ENCODE measurements at regions not wholly inside any gene's neighbourhood (a gene's known extent, or its start where the extent isn't known, plus 50 kb on each side); places are given as distances from the start of the nearest gene placed in this dataset.
A peak's percentile ranks its signal among the peaks of the same experiment; 100 is the strongest.

DNA sequence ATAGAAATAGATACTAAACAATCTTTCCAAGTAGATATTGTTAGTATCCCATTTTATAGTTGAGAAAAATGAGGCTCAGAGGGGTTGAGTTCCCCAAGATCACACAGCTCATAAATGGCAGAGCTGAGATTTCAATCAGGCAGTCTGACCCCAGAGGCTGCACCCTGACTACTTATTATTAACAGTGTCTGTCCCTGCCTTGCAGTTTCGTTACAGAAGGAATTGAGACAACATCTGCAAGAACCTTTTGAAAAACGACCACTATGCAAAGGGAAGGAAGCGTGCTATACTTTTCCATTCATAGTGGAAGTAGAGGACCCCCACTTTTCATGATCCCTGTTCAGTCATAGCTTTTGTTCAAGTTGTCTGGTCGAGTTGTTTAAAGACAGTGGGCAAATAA lies 53.2 kb upstream of the SEC11C start:
- DNase-seq: no peak
- no peak overlapping the region for H2AFZ ChIP-seq (ENCODE audit: insufficient read depth, low read length, poor library complexity)
- H3K9me3 ChIP-seq (ENCODE audit: insufficient read depth, low read depth, low read length): peaks cover 2% of the 10 kb centered on the region
- H4K12ac ChIP-seq (ENCODE audit: low read depth, low read length): no peak overlapping the region
- H3K4me2 ChIP-seq (ENCODE audit: low read length): no peak overlapping the region
- no peak overlapping the region for H4K8ac ChIP-seq (ENCODE audit: low read depth, low read length)
- no peaks in the 10 kb centered on the region for H3K79me2 ChIP-seq (ENCODE audit: control insufficient read depth, insufficient read depth, low read length, poor library complexity)
- no peak overlapping the region for H3K4ac ChIP-seq (ENCODE audit: low read depth, low read length)
- H3K9ac ChIP-seq (ENCODE audit: low read length): no peak overlapping the region
- no peak overlapping the region for H3K4me3 ChIP-seq (ENCODE audit: low read depth, low read length)
- H3K14ac ChIP-seq (ENCODE audit: low read length): no peak overlapping the region
- WGBS (ENCODE audit: extremely low coverage, insufficient coverage, insufficient read length): no CpG with 5 or more reads among the region's 4 CpGs
- H3K27me3 ChIP-seq (ENCODE audit: insufficient read depth, low read length): no peaks in the 10 kb centered on the region
- H3K18ac ChIP-seq (ENCODE audit: low read length): no peak overlapping the region
- no peak overlapping the region for H4K91ac ChIP-seq (ENCODE audit: low read depth, low read length)
- H2BK12ac ChIP-seq (ENCODE audit: low read length): no peak overlapping the region
- H3K27ac ChIP-seq (ENCODE audit: low read depth, low read length): no peak overlapping the region
- no peaks in the 10 kb centered on the region for H3K4me1 ChIP-seq (ENCODE audit: control insufficient read depth in 1 of 2, insufficient read depth in 2 of 2, low read length in 2 of 2)
- H3K23ac ChIP-seq (ENCODE audit: low read length): no peak overlapping the region
- no peak overlapping the region for H2BK120ac ChIP-seq (ENCODE audit: insufficient read depth, low read length, poor library complexity)
- no peaks in the 10 kb centered on the region for H3K36me3 ChIP-seq (ENCODE audit: control insufficient read depth in 1 of 2, insufficient read depth in 2 of 2, low read length in 2 of 2)
- no peak overlapping the region for H2BK5ac ChIP-seq (ENCODE audit: low read depth, low read length, poor library complexity)
- H3K79me1 ChIP-seq (ENCODE audit: low read length): no peaks in the 10 kb centered on the region
- no peak overlapping the region for H2AK5ac ChIP-seq (ENCODE audit: low read length)

GRCh38 chr18:59087391-59087790 lies 52.3 kb upstream of the SEC11C start:
- Histone ChIP-seq H2BK12ac (ENCODE audit: low read length) (no peak overlapping the region), H3K27me3 (ENCODE audit: insufficient read depth, low read length) (no peaks in the 10 kb centered on the region), H3K79me2 (ENCODE audit: control insufficient read depth, insufficient read depth, low read length, poor library complexity) (no peaks in the 10 kb centered on the region), H3K4me1 (ENCODE audit: control insufficient read depth in 1 of 2, insufficient read depth in 2 of 2, low read length in 2 of 2) (no peaks in the 10 kb centered on the region), H3K9me3 (ENCODE audit: insufficient read depth, low read depth, low read length) (peaks cover 2% of the 10 kb centered on the region), H3K23ac (ENCODE audit: low read length) (no peak overlapping the region), H3K9ac (ENCODE audit: low read length) (no peak overlapping the region), H3K36me3 (ENCODE audit: control insufficient read depth in 1 of 2, insufficient read depth in 2 of 2, low read length in 2 of 2) (no peaks in the 10 kb centered on the region), H3K4me2 (ENCODE audit: low read length) (no peak overlapping the region), H3K18ac (ENCODE audit: low read length) (no peak overlapping the region), H4K12ac (ENCODE audit: low read depth, low read length) (no peak overlapping the region), H4K8ac (ENCODE audit: low read depth, low read length) (no peak overlapping the region), H3K27ac (ENCODE audit: low read depth, low read length) (no peak overlapping the region), H3K4me3 (ENCODE audit: low read depth, low read length) (no peak overlapping the region), H2BK5ac (ENCODE audit: low read depth, low read length, poor library complexity) (no peak overlapping the region), H2BK120ac (ENCODE audit: insufficient read depth, low read length, poor library complexity) (no peak overlapping the region), H2AK5ac (ENCODE audit: low read length) (no peak overlapping the region), H4K91ac (ENCODE audit: low read depth, low read length) (no peak overlapping the region), H3K79me1 (ENCODE audit: low read length) (no peaks in the 10 kb centered on the region), H3K4ac (ENCODE audit: low read depth, low read length) (no peak overlapping the region), H3K14ac (ENCODE audit: low read length) (no peak overlapping the region), H2AFZ (ENCODE audit: insufficient read depth, low read length, poor library complexity) (no peak overlapping the region)
- DNase-seq: peak; percentile 84 to 86
- WGBS (ENCODE audit: extremely low coverage, insufficient coverage, insufficient read length): no CpG with 5 or more reads among the region's 3 CpGs
